ENCODE measurements at regions not wholly inside any gene's neighbourhood (a gene's known extent, or its start where the extent isn't known, plus 50 kb on each side); places are given as distances from the start of the nearest gene placed in this dataset.

DNA sequence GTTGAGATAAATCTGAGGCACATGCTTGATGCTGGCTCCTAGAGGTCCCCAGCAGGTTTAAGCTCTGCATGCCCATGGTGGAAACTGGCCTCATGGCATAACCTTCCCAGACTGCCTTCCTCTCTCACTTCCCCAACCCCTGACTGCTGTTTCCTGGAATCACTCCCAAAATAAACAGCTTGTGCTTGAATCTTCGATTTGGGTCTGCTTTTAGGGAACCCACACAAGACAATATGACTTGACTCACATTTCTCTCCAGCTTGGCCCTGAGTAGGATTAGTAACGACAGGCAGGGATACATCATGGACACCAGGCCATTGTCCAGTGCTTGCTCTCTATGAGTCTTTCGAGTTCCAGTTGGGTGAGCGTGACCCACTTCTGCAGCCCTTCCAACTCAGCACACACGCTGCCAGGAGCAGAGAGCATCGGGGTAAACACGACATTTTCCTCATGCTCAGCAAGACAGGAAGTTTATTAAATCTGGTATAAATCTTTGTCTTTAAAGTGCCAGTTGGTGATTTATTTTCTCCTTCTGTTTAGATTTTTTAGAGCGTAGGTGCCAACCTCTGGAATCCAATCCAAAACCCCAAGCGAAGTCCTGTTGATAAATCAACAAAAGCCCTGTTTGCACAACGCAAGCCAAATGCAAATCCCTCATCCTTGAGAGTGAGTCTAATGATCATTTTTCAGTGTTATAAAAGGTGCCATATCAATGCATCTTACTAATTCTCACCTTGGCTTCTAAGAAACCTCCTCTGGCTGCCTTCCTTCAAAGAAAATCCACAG is 135.0 kb downstream of the FOXA2 start:
- H3K4me3 ChIP-seq (replicated peaks; ENCODE audit: low read depth, low read length), result no peak overlapping the region
- no peak for TF ChIP-seq CTCF (IDR thresholded peaks at IDR 0.05; ENCODE audit: insufficient read depth, low read length, poor library complexity, severe bottlenecking)
- no peak for DNase-seq (ENCODE audit: extremely low read depth, insufficient read length)
- no peaks in the 10 kb centered on the region for H3K27me3 ChIP-seq (replicated peaks; ENCODE audit: control insufficient read depth, insufficient read depth, low read length)
- H3K36me3 ChIP-seq (ENCODE audit: control insufficient read depth, insufficient read depth, low read length), result no peaks in the 10 kb centered on the region

- H3K4me3 ChIP-seq (replicated peaks; ENCODE audit: low read depth, low read length), result no peak overlapping the region
Measured at GRCh38 chr20:22447447-22447778, 137.0 kb downstream of the FOXA2 start.

GRCh38 chr20:22446613-22447446 is 137.5 kb downstream of the FOXA2 start:
- H3K36me3 ChIP-seq (ENCODE audit: control insufficient read depth, insufficient read depth, low read length), result no peaks in the 10 kb centered on the region
- no peaks in the 10 kb centered on the region for H3K27me3 ChIP-seq (replicated peaks; ENCODE audit: control insufficient read depth, insufficient read depth, low read length)
- TF ChIP-seq CTCF (IDR thresholded peaks at IDR 0.05; ENCODE audit: insufficient read depth, low read length, poor library complexity, severe bottlenecking), result no peak
- DNase-seq (ENCODE audit: extremely low read depth, insufficient read length), result no peak
- no peak overlapping the region for H3K4me3 ChIP-seq (replicated peaks; ENCODE audit: low read depth, low read length)

More at GRCh38 chr20:22447447-22447778, 137.0 kb downstream of the FOXA2 start:
- TF ChIP-seq CTCF (IDR thresholded peaks at IDR 0.05; ENCODE audit: insufficient read depth, low read length, poor library complexity, severe bottlenecking), result no peak
- Histone ChIP-seq H3K36me3 (ENCODE audit: control insufficient read depth, insufficient read depth, low read length) (no peaks in the 10 kb centered on the region), H3K27me3 (replicated peaks; ENCODE audit: control insufficient read depth, insufficient read depth, low read length) (no peaks in the 10 kb centered on the region)
- no peak for DNase-seq (ENCODE audit: extremely low read depth, insufficient read length)

DNA sequence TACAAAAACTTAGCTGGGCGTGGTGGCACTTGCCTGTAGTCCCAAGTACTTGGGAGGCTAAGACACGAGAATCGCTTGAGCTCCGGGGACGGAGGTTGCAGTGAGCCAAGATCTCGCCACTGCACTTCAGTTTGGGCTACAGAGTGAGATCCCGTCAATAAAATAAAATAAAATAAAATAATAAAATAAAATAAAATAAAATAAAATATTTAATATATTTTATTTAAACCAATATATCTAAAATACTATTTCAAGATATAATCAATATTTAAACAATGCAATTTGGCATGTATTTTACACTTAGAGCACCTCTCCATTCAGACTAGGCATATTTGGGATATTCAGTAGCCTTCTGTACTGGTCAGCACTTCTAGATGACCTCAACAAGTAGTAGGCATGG is 142.1 kb downstream of the FOXA2 start:
- Histone ChIP-seq H3K36me3 (ENCODE audit: control insufficient read depth, insufficient read depth, low read length) (no peaks in the 10 kb centered on the region), H3K4me3 (replicated peaks; ENCODE audit: low read depth, low read length) (no peak overlapping the region), H3K27me3 (replicated peaks; ENCODE audit: control insufficient read depth, insufficient read depth, low read length) (no peaks in the 10 kb centered on the region)
- TF ChIP-seq CTCF (IDR thresholded peaks at IDR 0.05; ENCODE audit: insufficient read depth, low read length, poor library complexity, severe bottlenecking), result no peak
- no peak for DNase-seq (ENCODE audit: extremely low read depth, insufficient read length)

GRCh38 chr20:22438926-22439325 is 145.4 kb downstream of the FOXA2 start:
- no peak for DNase-seq (ENCODE audit: extremely low read depth, insufficient read length)
- no peaks in the 10 kb centered on the region; the same call in 1 of the 2 replicates for H3K27me3 ChIP-seq (replicated peaks; ENCODE audit: control insufficient read depth, insufficient read depth, low read length)
- H3K4me3 ChIP-seq (replicated peaks; ENCODE audit: low read depth, low read length), result no peak overlapping the region
- TF ChIP-seq CTCF (IDR thresholded peaks at IDR 0.05; ENCODE audit: insufficient read depth, low read length, poor library complexity, severe bottlenecking), result peak; percentile 49
- H3K36me3 ChIP-seq (ENCODE audit: control insufficient read depth, insufficient read depth, low read length), result no peaks in the 10 kb centered on the region

Data from GM06990 (cell line).